ENCODE measurements at regions not wholly inside any gene's neighbourhood (a gene's known extent, or its start where the extent isn't known, plus 50 kb on each side); places are given as distances from the start of the nearest gene placed in this dataset.
"Not testable (repeated sequence)": the region's sequence is repeated elsewhere in the genome, so short reads cannot be mapped to it uniquely, and the experiment has no call there.

- H3K4me2 ChIP-seq (ENCODE audit: insufficient read depth, low read length) = peak overlapping the region; percentile 39
- H3K9me3 ChIP-seq (ENCODE audit: low read depth, low read length); H4K20me1 ChIP-seq (ENCODE audit: insufficient read depth, low read length); H3K4me3 ChIP-seq (ENCODE audit: insufficient read depth, low read length); H3K36me3 ChIP-seq (ENCODE audit: insufficient read depth, low read length); H3K27me3 ChIP-seq (ENCODE audit: insufficient read depth, low read length); DNase-seq (ENCODE audit: insufficient read length, low spot score, missing footprints); H3K4me1 ChIP-seq (ENCODE audit: insufficient read depth, low read length); H3K27ac ChIP-seq (ENCODE audit: low read depth, low read length); H2AFZ ChIP-seq (ENCODE audit: low read length); H3K79me2 ChIP-seq (ENCODE audit: insufficient read depth, low read length): not testable (repeated sequence)
Measured at GRCh38 chr18:14606546-14606945, 63.1 kb upstream of the POTEC start.

GRCh38 chr18:14607360-14607759 lies 64.0 kb upstream of the POTEC start:
- not testable (repeated sequence) for H3K4me3 ChIP-seq (ENCODE audit: insufficient read depth, low read length)

GRCh38 chr18:14612422-14612821 lies 69.0 kb upstream of the POTEC start:
- not testable (repeated sequence) for H3K79me2 ChIP-seq (ENCODE audit: insufficient read depth, low read length); H3K4me2 ChIP-seq (ENCODE audit: insufficient read depth, low read length); H4K20me1 ChIP-seq (ENCODE audit: insufficient read depth, low read length); H3K9me3 ChIP-seq (ENCODE audit: low read depth, low read length); H3K36me3 ChIP-seq (ENCODE audit: insufficient read depth, low read length); H3K27me3 ChIP-seq (ENCODE audit: insufficient read depth, low read length); H3K4me1 ChIP-seq (ENCODE audit: insufficient read depth, low read length); H3K4me3 ChIP-seq (ENCODE audit: insufficient read depth, low read length); H2AFZ ChIP-seq (ENCODE audit: low read length); DNase-seq (ENCODE audit: insufficient read length, low spot score, missing footprints); H3K27ac ChIP-seq (ENCODE audit: low read depth, low read length)

More at GRCh38 chr18:14607360-14607759, 64.0 kb upstream of the POTEC start:
- H3K9me3 ChIP-seq (ENCODE audit: low read depth, low read length); DNase-seq (ENCODE audit: insufficient read length, low spot score, missing footprints); H4K20me1 ChIP-seq (ENCODE audit: insufficient read depth, low read length); H3K4me2 ChIP-seq (ENCODE audit: insufficient read depth, low read length); H2AFZ ChIP-seq (ENCODE audit: low read length); H3K27ac ChIP-seq (ENCODE audit: low read depth, low read length); H3K4me1 ChIP-seq (ENCODE audit: insufficient read depth, low read length); H3K79me2 ChIP-seq (ENCODE audit: insufficient read depth, low read length); H3K36me3 ChIP-seq (ENCODE audit: insufficient read depth, low read length); H3K27me3 ChIP-seq (ENCODE audit: insufficient read depth, low read length): not testable (repeated sequence)

- H3K36me3 ChIP-seq (ENCODE audit: insufficient read depth, low read length); DNase-seq (ENCODE audit: insufficient read length, low spot score, missing footprints); H4K20me1 ChIP-seq (ENCODE audit: insufficient read depth, low read length); H3K79me2 ChIP-seq (ENCODE audit: insufficient read depth, low read length); H3K27ac ChIP-seq (ENCODE audit: low read depth, low read length); H3K4me2 ChIP-seq (ENCODE audit: insufficient read depth, low read length); H3K27me3 ChIP-seq (ENCODE audit: insufficient read depth, low read length); H3K9me3 ChIP-seq (ENCODE audit: low read depth, low read length); H3K4me3 ChIP-seq (ENCODE audit: insufficient read depth, low read length); H3K4me1 ChIP-seq (ENCODE audit: insufficient read depth, low read length); H2AFZ ChIP-seq (ENCODE audit: low read length): not testable (repeated sequence)
Measured at GRCh38 chr18:14614485-14614884, 71.1 kb upstream of the POTEC start.

GRCh38 chr18:14627336-14627735 lies 83.9 kb upstream of the POTEC start:
- not testable (repeated sequence) for H3K4me1 ChIP-seq (ENCODE audit: insufficient read depth, low read length); H3K27ac ChIP-seq (ENCODE audit: low read depth, low read length)

GRCh38 chr18:14628323-14628978 lies 85.1 kb upstream of the POTEC start:
- not testable (repeated sequence) for H3K4me2 ChIP-seq (ENCODE audit: insufficient read depth, low read length); H3K4me1 ChIP-seq (ENCODE audit: insufficient read depth, low read length); H3K27ac ChIP-seq (ENCODE audit: low read depth, low read length); H3K27me3 ChIP-seq (ENCODE audit: insufficient read depth, low read length); H4K20me1 ChIP-seq (ENCODE audit: insufficient read depth, low read length); H3K4me3 ChIP-seq (ENCODE audit: insufficient read depth, low read length); H3K9me3 ChIP-seq (ENCODE audit: low read depth, low read length); DNase-seq (ENCODE audit: insufficient read length, low spot score, missing footprints); H2AFZ ChIP-seq (ENCODE audit: low read length); H3K79me2 ChIP-seq (ENCODE audit: insufficient read depth, low read length); H3K36me3 ChIP-seq (ENCODE audit: insufficient read depth, low read length)

More at GRCh38 chr18:14627336-14627735, 83.9 kb upstream of the POTEC start:
- not testable (repeated sequence) for H3K4me2 ChIP-seq (ENCODE audit: insufficient read depth, low read length); H3K27me3 ChIP-seq (ENCODE audit: insufficient read depth, low read length); H2AFZ ChIP-seq (ENCODE audit: low read length); H4K20me1 ChIP-seq (ENCODE audit: insufficient read depth, low read length); H3K79me2 ChIP-seq (ENCODE audit: insufficient read depth, low read length); H3K36me3 ChIP-seq (ENCODE audit: insufficient read depth, low read length); DNase-seq (ENCODE audit: insufficient read length, low spot score, missing footprints); H3K9me3 ChIP-seq (ENCODE audit: low read depth, low read length); H3K4me3 ChIP-seq (ENCODE audit: insufficient read depth, low read length)

GRCh38 chr18:14628979-14629325 lies 85.6 kb upstream of the POTEC start:
- not testable (repeated sequence) for H2AFZ ChIP-seq (ENCODE audit: low read length); H3K79me2 ChIP-seq (ENCODE audit: insufficient read depth, low read length); H4K20me1 ChIP-seq (ENCODE audit: insufficient read depth, low read length)

GRCh38 chr18:14632976-14633375 lies 89.6 kb upstream of the POTEC start:
- H3K4me1 ChIP-seq (ENCODE audit: insufficient read depth, low read length); DNase-seq (ENCODE audit: insufficient read length, low spot score, missing footprints); H3K36me3 ChIP-seq (ENCODE audit: insufficient read depth, low read length); H2AFZ ChIP-seq (ENCODE audit: low read length); H4K20me1 ChIP-seq (ENCODE audit: insufficient read depth, low read length); H3K27ac ChIP-seq (ENCODE audit: low read depth, low read length); H3K27me3 ChIP-seq (ENCODE audit: insufficient read depth, low read length); H3K4me3 ChIP-seq (ENCODE audit: insufficient read depth, low read length); H3K9me3 ChIP-seq (ENCODE audit: low read depth, low read length); H3K4me2 ChIP-seq (ENCODE audit: insufficient read depth, low read length); H3K79me2 ChIP-seq (ENCODE audit: insufficient read depth, low read length): not testable (repeated sequence)

More at GRCh38 chr18:14628979-14629325, 85.6 kb upstream of the POTEC start:
- not testable (repeated sequence) for H3K9me3 ChIP-seq (ENCODE audit: low read depth, low read length); H3K27ac ChIP-seq (ENCODE audit: low read depth, low read length); H3K4me3 ChIP-seq (ENCODE audit: insufficient read depth, low read length); H3K27me3 ChIP-seq (ENCODE audit: insufficient read depth, low read length); DNase-seq (ENCODE audit: insufficient read length, low spot score, missing footprints); H3K4me2 ChIP-seq (ENCODE audit: insufficient read depth, low read length); H3K36me3 ChIP-seq (ENCODE audit: insufficient read depth, low read length); H3K4me1 ChIP-seq (ENCODE audit: insufficient read depth, low read length)

- not testable (repeated sequence) for H3K9me3 ChIP-seq (ENCODE audit: low read depth, low read length); H4K20me1 ChIP-seq (ENCODE audit: insufficient read depth, low read length); H3K27ac ChIP-seq (ENCODE audit: low read depth, low read length); H3K79me2 ChIP-seq (ENCODE audit: insufficient read depth, low read length); H2AFZ ChIP-seq (ENCODE audit: low read length); H3K4me1 ChIP-seq (ENCODE audit: insufficient read depth, low read length); H3K27me3 ChIP-seq (ENCODE audit: insufficient read depth, low read length); H3K4me3 ChIP-seq (ENCODE audit: insufficient read depth, low read length); H3K4me2 ChIP-seq (ENCODE audit: insufficient read depth, low read length); H3K36me3 ChIP-seq (ENCODE audit: insufficient read depth, low read length)
- peak; percentile 63 for DNase-seq (ENCODE audit: insufficient read length, low spot score, missing footprints)
Measured at GRCh38 chr18:14638008-14638407, 94.6 kb upstream of the POTEC start.

Measured in osteoblast (primary cell).